OCI-LY7 (cell line): ENCODE measurements at regions not wholly inside any gene's neighbourhood (a gene's known extent, or its start where the extent isn't known, plus 50 kb on each side); places are given as distances from the start of the nearest gene placed in this dataset.

Source experiments
- EZH2phosphoT487 ChIP-seq: fragments of 200-600 bp; sonication (generic); IDR thresholded peaks from 2 replicates; pipeline ENCODE4 v1.6.1; 2018; ENCODE audit warnings: low read depth, borderline replicate concordance, mild to moderate bottlenecking, mixed run types, antibody characterized with exemption, low read length, moderate library complexity, mixed read lengths
- TF ChIP-seq, protein P1 (sequence below): fragments of 200-600 bp; sonication (generic); conservative IDR thresholded peaks from 2 replicates; pipeline ENCODE4 v1.5.1; 2014; ENCODE audit warnings: mild to moderate bottlenecking, antibody characterized with exemption, low read length, moderate library complexity, mixed read lengths

DNA sequence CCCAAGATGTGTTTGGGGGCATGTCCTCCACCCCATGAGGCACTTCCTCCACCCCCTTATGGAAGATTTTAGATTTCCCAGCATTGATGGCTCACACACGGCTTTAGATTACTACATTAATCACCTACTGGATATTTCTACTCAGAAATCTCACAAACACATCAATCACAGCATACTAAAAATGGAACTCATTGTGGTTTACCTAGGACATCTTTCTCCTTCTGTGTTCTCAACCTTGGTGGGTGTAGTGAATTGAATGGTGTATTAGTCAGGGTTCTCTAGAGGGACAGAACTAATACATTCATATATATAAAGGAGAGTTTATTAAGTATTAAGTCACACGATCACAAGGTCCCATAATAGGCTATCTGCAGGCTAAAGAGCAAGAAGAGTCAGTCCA is 82.1 kb upstream of the CYRIA start:
- TF ChIP-seq, protein P1, sequence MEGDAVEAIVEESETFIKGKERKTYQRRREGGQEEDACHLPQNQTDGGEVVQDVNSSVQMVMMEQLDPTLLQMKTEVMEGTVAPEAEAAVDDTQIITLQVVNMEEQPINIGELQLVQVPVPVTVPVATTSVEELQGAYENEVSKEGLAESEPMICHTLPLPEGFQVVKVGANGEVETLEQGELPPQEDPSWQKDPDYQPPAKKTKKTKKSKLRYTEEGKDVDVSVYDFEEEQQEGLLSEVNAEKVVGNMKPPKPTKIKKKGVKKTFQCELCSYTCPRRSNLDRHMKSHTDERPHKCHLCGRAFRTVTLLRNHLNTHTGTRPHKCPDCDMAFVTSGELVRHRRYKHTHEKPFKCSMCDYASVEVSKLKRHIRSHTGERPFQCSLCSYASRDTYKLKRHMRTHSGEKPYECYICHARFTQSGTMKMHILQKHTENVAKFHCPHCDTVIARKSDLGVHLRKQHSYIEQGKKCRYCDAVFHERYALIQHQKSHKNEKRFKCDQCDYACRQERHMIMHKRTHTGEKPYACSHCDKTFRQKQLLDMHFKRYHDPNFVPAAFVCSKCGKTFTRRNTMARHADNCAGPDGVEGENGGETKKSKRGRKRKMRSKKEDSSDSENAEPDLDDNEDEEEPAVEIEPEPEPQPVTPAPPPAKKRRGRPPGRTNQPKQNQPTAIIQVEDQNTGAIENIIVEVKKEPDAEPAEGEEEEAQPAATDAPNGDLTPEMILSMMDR = no peak
- TF ChIP-seq EZH2phosphoT487 = no peak
